ENCODE measurements at regions not wholly inside any gene's neighbourhood (a gene's known extent, or its start where the extent isn't known, plus 50 kb on each side); places are given as distances from the start of the nearest gene placed in this dataset.
"Not testable (repeated sequence)": the region's sequence is repeated elsewhere in the genome, so short reads cannot be mapped to it uniquely, and the experiment has no call there.

GRCh38 chr16:13479549-13479948, 440.4 kb upstream of the ERCC4 start:
- DNase-seq, result no peak

GRCh38 chr16:13480801-13481200, 439.2 kb upstream of the ERCC4 start:
- DNase-seq, result no peak

DNA sequence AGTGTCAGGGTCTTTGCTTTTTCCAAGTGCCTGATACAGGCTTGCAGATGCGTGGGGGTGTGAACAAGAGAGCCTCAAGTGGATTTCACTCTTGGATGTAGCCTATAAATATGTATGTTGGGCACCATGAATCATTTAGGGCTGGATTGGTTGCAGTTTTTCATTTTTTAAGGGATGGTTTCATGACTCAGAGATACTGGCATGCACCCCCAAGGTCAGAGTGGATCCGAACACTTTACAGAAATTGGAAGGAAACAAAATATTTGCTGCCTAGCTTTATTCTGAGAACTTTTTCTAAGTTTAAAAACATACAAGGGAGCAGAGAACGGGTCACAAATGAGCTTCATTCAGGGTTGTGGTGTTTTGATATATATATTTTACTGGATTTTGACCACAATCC, 436.8 kb upstream of the ERCC4 start:
- DNase-seq, result no peak

DNA sequence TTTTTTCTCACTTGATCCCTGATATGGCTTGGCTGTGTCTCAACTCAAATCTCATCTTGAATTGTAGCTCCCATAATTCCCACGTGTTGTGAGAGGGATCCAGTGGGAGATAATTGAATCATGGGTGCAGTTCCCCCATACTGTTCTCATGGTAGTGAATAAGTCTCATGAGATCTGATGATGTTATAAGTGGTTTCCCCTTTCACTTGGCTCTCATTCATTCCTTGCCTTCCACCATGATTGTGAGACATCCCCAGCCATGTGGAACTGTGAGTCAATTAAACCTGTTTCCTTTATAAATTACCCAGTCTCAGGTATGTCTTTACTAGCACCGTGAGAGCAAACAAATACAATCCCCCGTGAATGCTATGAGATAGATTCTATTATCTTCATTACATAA, 430.5 kb upstream of the ERCC4 start:
- not testable (repeated sequence) for DNase-seq

- no peak for DNase-seq
Observed at GRCh38 chr16:13492046-13492445, 427.9 kb upstream of the ERCC4 start.

- DNase-seq, result no peak
Observed at GRCh38 chr16:13503960-13504635, 415.9 kb upstream of the ERCC4 start.

- no peak for DNase-seq
Observed at GRCh38 chr16:13507530-13507929, 412.4 kb upstream of the ERCC4 start.

DNA sequence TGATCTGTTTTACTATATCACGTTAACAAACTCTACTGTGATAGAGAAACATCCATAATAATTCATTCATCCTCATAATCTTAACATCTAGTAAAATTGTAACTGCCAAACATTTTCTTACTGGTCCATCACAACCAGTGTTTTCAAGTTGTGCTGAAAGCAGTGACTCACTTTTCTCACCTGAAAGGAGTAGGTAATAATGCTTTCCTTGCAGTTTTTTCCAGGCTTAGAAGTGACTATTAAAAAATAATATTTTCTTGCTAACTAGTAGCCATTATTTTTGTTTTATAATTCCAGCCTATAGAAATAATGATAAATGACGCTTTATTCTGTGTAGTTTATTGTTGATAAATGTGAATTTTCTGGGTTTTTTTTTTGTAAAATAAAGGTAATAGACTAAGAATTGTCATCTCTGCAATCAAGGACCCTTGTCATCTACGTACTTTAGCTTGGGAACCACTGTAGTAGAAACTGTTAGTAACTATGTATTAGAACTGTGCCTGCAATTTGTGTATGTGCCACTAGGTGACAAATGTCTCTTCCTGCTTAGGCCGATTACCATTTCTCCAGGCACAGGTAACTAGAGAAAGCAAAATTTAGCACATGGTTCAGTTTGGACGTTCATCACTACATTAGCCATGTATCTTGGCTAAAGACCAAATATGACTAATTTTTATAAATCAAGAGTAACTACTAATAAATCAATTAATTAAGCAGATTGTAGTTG, 409.4 kb upstream of the ERCC4 start:
- no peak for DNase-seq

GRCh38 chr16:13517841-13518240, 402.1 kb upstream of the ERCC4 start:
- DNase-seq, result no peak

DNA sequence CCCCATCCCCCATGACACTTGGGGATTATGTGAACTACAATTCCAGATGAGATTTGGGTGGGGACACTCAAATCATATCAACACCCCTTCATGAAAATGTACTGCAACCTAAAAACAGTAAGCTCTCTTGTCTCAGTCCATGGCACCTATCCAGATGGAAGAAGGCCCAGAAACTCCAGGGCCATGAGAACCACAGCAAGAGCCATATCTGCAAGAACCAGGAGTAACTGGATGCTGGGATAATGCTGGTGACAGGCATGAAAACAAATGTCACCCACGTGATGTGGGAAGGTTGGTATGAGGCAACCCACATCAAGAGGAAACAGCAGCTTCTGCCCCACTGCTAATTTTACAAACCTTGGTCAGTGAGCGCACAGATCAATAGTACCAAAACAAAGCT, 400.1 kb upstream of the ERCC4 start:
- no peak for DNase-seq

- DNase-seq, result no peak
Observed at GRCh38 chr16:13521356-13521755, 398.6 kb upstream of the ERCC4 start.

- DNase-seq, result no peak
Observed at GRCh38 chr16:13527332-13527731, 392.6 kb upstream of the ERCC4 start.

DNA sequence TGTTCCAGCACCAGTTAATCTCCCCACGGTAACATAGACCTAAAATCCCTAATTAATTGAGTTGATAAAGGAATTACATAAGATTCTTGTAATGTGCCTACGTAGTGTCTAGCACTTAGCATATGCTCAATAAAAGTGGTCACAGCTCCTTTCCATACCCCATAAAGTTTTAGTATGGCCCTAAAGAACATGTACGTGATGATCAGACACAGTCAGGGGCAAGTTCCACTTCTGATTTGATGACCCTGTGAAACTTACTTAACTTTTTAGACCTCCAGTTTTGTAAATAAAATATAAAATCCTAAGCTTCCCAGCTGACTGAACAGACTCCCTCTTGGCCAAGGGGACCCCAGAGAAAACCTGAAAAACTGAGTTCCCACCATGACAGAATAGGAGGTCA, 391.3 kb upstream of the ERCC4 start:
- no peak for DNase-seq

GRCh38 chr16:13529193-13529982, 390.6 kb upstream of the ERCC4 start:
- DNase-seq, result no peak

DNA sequence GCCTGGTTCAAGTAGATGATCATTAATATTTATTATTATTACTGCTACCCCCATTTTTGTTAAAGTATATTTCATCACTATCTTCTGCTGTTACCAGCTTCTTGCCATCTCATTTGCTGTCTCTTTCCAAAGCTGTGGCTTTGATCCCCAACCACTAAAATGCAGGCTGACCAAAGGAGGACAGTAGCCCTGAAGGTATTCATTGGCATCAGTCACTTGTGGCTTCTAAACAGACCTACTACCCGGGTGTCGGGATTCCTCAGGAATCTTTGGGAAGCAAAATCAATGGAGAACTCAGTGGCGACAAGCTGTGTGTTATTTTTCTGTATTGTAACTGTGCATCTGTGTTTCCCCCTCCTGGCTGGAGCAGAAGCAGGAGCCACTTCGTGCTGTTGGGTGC, 379.2 kb upstream of the ERCC4 start:
- no peak for DNase-seq

GRCh38 chr16:13542284-13542683, 377.7 kb upstream of the ERCC4 start:
- DNase-seq, result no peak

DNA sequence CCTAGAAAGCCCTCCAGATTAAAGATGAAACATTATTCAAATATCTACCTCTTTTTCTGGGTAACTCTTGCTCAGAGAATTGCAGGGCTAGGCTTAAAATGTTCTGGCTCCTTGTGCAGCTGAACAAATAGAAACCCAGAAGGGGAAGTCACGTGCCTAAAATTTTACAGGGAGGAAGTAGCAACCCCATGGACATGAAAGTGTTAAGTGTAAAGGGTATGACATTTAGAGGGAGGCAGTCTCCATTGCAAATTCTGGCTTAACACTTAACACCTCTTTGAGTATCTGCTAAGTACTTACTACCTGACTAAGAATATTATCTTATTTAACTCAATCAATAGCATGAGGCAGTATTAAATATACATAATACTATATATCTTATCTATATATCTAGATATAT, 376.1 kb upstream of the ERCC4 start:
- no peak for DNase-seq

- no peak for DNase-seq
Observed at GRCh38 chr16:13545271-13545670, 374.7 kb upstream of the ERCC4 start.

DNA sequence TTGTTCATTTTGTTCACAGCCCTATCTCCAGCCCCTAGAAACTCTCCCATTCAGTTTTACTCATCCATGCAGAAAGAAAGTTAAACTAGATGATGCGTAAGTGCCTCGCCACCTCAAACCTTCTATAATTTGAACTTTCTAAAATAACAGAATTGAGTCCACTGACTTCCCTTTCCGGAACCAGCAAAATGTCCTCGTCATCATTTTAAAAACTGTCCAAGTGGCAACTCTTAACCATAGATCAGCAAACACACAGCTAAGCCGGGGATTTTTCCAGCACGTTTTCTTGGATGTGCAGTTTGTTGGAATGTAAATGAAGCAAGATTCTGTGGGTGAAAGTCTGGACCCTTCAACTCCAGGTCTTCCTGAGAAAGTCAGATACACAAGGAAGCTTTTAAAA, 369.7 kb upstream of the ERCC4 start:
- no peak for DNase-seq

GRCh38 chr16:13552062-13552959, 367.6 kb upstream of the ERCC4 start:
- no peak for DNase-seq

DNA sequence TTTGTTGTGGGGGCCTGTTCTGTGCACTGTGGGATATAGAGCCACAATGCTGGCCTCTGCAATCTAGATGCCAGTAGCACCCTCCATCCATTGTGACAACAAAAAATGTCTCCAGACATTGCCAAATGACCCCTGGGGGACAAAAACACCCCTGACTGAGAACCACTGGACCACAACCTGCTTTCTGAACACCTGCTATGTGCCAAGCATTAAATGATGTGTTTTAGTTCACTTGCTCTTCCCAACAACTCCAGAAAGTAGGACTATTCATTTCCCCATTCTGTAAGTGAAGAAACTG, 367.0 kb upstream of the ERCC4 start:
- no peak for DNase-seq

- DNase-seq, result no peak
Observed at GRCh38 chr16:13553453-13553985, 366.4 kb upstream of the ERCC4 start.

- DNase-seq, result no peak
Observed at GRCh38 chr16:13554005-13554404, 365.9 kb upstream of the ERCC4 start.

Data from NCI-H69 (cell line).